Ovary (tissue), 3 donors: ENCODE measurements at regions not wholly inside any gene's neighbourhood (a gene's known extent, or its start where the extent isn't known, plus 50 kb on each side); places are given as distances from the start of the nearest gene placed in this dataset.

ENCODE experiments used
- POLR2A ChIP-seq: fragments of 450-650 bp; IDR thresholded peaks from one replicate; pipeline ENCODE4 v1.6.1; 2017; ENCODE audit warnings: antibody characterized with exemption, mild to moderate bottlenecking, moderate library complexity
- TF ChIP-seq, protein P1 (sequence below), 3 donors: fragments of 450-650 bp in 2 of 3; fragments of 200-600 bp in 1 of 3; IDR thresholded peaks; one replicate each; pipeline versions ENCODE4 v1.5.1 to v1.8.0; 2016 to 2022; ENCODE audit warnings: antibody characterized with exemption in 3 of 3, mild to moderate bottlenecking in 1 of 3
- donor health status: DM: no; HTN: no; CAD: no.

DNA sequence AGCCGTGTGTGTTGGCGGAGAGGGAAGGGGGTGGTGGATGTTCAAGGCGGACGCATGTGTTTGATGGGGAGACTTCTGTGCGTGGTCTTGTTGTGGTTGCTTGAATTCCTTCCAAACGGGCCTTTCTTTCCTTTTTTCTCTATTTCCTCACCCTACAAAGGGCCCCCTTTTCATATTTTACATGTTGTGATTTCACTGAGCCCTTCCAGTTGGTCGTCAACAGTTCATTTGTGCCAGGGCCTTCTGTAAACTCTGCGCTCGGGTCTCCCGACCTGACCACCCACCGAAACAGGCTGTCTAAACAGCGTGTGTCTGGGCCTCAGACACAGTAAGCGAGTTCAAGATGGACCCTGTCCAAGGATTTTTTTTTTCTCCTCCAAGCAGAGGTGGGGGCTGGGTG is 228.4 kb downstream of the IRF8 start:
- TF ChIP-seq POLR2A = no peak
- TF ChIP-seq, protein P1, sequence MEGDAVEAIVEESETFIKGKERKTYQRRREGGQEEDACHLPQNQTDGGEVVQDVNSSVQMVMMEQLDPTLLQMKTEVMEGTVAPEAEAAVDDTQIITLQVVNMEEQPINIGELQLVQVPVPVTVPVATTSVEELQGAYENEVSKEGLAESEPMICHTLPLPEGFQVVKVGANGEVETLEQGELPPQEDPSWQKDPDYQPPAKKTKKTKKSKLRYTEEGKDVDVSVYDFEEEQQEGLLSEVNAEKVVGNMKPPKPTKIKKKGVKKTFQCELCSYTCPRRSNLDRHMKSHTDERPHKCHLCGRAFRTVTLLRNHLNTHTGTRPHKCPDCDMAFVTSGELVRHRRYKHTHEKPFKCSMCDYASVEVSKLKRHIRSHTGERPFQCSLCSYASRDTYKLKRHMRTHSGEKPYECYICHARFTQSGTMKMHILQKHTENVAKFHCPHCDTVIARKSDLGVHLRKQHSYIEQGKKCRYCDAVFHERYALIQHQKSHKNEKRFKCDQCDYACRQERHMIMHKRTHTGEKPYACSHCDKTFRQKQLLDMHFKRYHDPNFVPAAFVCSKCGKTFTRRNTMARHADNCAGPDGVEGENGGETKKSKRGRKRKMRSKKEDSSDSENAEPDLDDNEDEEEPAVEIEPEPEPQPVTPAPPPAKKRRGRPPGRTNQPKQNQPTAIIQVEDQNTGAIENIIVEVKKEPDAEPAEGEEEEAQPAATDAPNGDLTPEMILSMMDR (IDR thresholded peaks at IDR 0.05) = no peak
